IMR-90 (cell line): ENCODE measurements at regions not wholly inside any gene's neighbourhood (a gene's known extent, or its start where the extent isn't known, plus 50 kb on each side); places are given as distances from the start of the nearest gene placed in this dataset.
A peak's percentile ranks its signal among the peaks of the same experiment; 100 is the strongest.

Source experiments
- ATAC-seq: fragments of 200-7000 bp; cut with Tn5 transposase; 2 replicates; pipeline ENCODE4 v1.9.1; 2020; ENCODE audit warnings: low read depth, mild to moderate bottlenecking, moderate library complexity
- BruUV-seq: library from RNA; stranded (reverse); fragments of 400-500 nt; replicated peaks from 2 replicates; lab custom pipeline; 2021; lab: Mats Ljungman, UMichigan
- CTCF ChIA-PET: fragments of 300-600 bp; formaldehyde crosslinking; extraction: SDS; loops from one replicate; lab custom pipeline; 2021; ENCODE audit warnings: antibody characterized with exemption; lab: Yijun Ruan, JAX
- POLR2A ChIA-PET: fragments of 300-600 bp; sonication (Branson Sonifier 250); formaldehyde crosslinking; loops from one replicate; lab custom pipeline; 2022; ENCODE audit warnings: antibody characterized with exemption; ENCODE audit not compliant: unreplicated experiment; lab: Charles Lee
- DNase-seq: peaks from one replicate; pipeline ENCODE4 v3.0.0; 2013
- H2AFZ ChIP-seq: replicated peaks from 2 replicates; pipeline ENCODE3; 2013; ENCODE audit warnings: low read length, mild to moderate bottlenecking; ENCODE audit not compliant: poor library complexity
- H2AK5ac ChIP-seq: 2 replicates; pipeline ENCODE4 v1.6.1; 2013; ENCODE audit warnings: low read depth, low read length, inconsistent platforms
- H2AK9ac ChIP-seq: replicated peaks from 2 replicates; pipeline ENCODE3; 2013; ENCODE audit warnings: mild to moderate bottlenecking, low read depth, low read length, moderate library complexity; ENCODE audit not compliant: poor library complexity
- H2BK120ac ChIP-seq: 2 replicates; pipeline ENCODE4 v1.6.1; 2013; ENCODE audit warnings: low read depth, low read length, inconsistent platforms
- H2BK15ac ChIP-seq: 3 replicates; pipeline ENCODE4 v1.6.1; 2013; ENCODE audit warnings: low read depth, low read length, inconsistent platforms
- H2BK20ac ChIP-seq: 2 replicates; pipeline ENCODE4 v1.6.1; 2013; ENCODE audit warnings: low read depth, mild to moderate bottlenecking, inconsistent platforms, low read length, moderate library complexity
- H2BK5ac ChIP-seq: 2 replicates; pipeline ENCODE4 v1.6.1; 2013; ENCODE audit warnings: mild to moderate bottlenecking, low read depth, low read length, inconsistent platforms; ENCODE audit not compliant: poor library complexity, severe bottlenecking
- H3K14ac ChIP-seq: replicated peaks from 2 replicates; pipeline ENCODE4 v1.6.1; 2013; ENCODE audit warnings: low read depth, low read length, inconsistent platforms
- H3K18ac ChIP-seq: 2 replicates; pipeline ENCODE4 v1.6.1; 2013; ENCODE audit warnings: low read depth, low read length, control low read depth
- H3K23ac ChIP-seq: 2 replicates; pipeline ENCODE4 v1.6.1; 2013; ENCODE audit warnings: low read depth, low read length, inconsistent platforms
- H3K27ac ChIP-seq: 2 replicates; pipeline ENCODE4 v1.5.1; 2013; ENCODE audit warnings: mild to moderate bottlenecking, control low read depth, low read length; ENCODE audit not compliant: insufficient read depth
- H3K27me3 ChIP-seq: 2 replicates; pipeline ENCODE4 v1.6.1; 2013; ENCODE audit warnings: low read length; ENCODE audit not compliant: control insufficient read depth, insufficient read depth
- H3K36me3 ChIP-seq: 2 replicates; pipeline ENCODE4 v1.6.1; 2013; ENCODE audit warnings: low read length, mixed read lengths; ENCODE audit not compliant: control insufficient read depth, insufficient read depth
- H3K4ac ChIP-seq: 2 replicates; pipeline ENCODE4 v1.6.1; 2013; ENCODE audit warnings: low read depth, low read length, inconsistent platforms
- H3K4me1 ChIP-seq: 2 replicates; pipeline ENCODE4 v1.6.1; 2013; ENCODE audit warnings: low read length, mixed read lengths; ENCODE audit not compliant: control insufficient read depth, insufficient read depth
- H3K4me2 ChIP-seq: 2 replicates; pipeline ENCODE4 v1.6.1; 2013; ENCODE audit warnings: low read depth, mild to moderate bottlenecking, control low read depth, low read length, moderate library complexity
- H3K4me3 ChIP-seq: 2 replicates; pipeline ENCODE4 v1.5.1; 2013; ENCODE audit warnings: low read depth, mild to moderate bottlenecking, control low read depth, low read length, moderate library complexity; ENCODE audit not compliant: insufficient read depth
- H3K56ac ChIP-seq: 2 replicates; pipeline ENCODE4 v1.6.1; 2013; ENCODE audit warnings: low read length, inconsistent platforms; ENCODE audit not compliant: insufficient read depth; ENCODE audit errors: extremely low read depth
- H3K79me1 ChIP-seq, 2 experiments: 2 replicates each; pipeline ENCODE4 v1.6.1; 2013; ENCODE audit warnings: low read length in 2 of 2, inconsistent platforms in 1 of 2, low read depth in 1 of 2
- H3K9ac ChIP-seq: 2 replicates; pipeline ENCODE4 v1.6.1; 2013; ENCODE audit warnings: low read depth, low read length, control low read depth
- H3K9me1 ChIP-seq: 2 replicates; pipeline ENCODE4 v1.6.1; 2013; ENCODE audit warnings: low read length, inconsistent platforms; ENCODE audit not compliant: insufficient read depth
- H3K9me3 ChIP-seq: 2 replicates; pipeline ENCODE4 v1.6.1; 2013; ENCODE audit warnings: low read length; ENCODE audit not compliant: control insufficient read depth, insufficient read depth
- H4K20me1 ChIP-seq: 2 replicates; pipeline ENCODE4 v1.6.1; 2013; ENCODE audit warnings: low read length, inconsistent platforms; ENCODE audit not compliant: insufficient read depth
- H4K5ac ChIP-seq: 2 replicates; pipeline ENCODE4 v1.6.1; 2013; ENCODE audit warnings: mild to moderate bottlenecking, low read depth, low read length, control low read depth
- H4K8ac ChIP-seq, 2 experiments: 2 replicates each; pipeline ENCODE4 v1.6.1; 2013; ENCODE audit warnings: low read depth in 2 of 2, low read length in 2 of 2, control low read depth in 1 of 2, inconsistent platforms in 1 of 2
- H4K91ac ChIP-seq: 2 replicates; pipeline ENCODE4 v1.6.1; 2013; ENCODE audit warnings: low read depth, low read length, inconsistent platforms; ENCODE audit not compliant: insufficient read depth
- ELK1 ChIP-seq: fragments of 150-350 bp; IDR thresholded peaks from 2 replicates; pipeline ENCODE4 v1.6.1; 2016; ENCODE audit warnings: low read depth, mild to moderate bottlenecking, low read length, moderate library complexity, borderline replicate concordance
- FOS ChIP-seq: fragments of 150-350 bp; IDR thresholded peaks from 2 replicates; pipeline ENCODE4 v1.6.1; 2016; ENCODE audit warnings: low read depth, low read length
- MAFK ChIP-seq: IDR thresholded peaks from 2 replicates; pipeline ENCODE4 v1.6.1; 2012; ENCODE audit warnings: low read depth, low read length, improper control_type of control experiment
- MAZ ChIP-seq: IDR thresholded peaks from 2 replicates; pipeline ENCODE4 v1.6.1; 2012; ENCODE audit warnings: low read depth, mild to moderate bottlenecking, low read length, improper control_type of control experiment, moderate library complexity, borderline replicate concordance
- MXI1 ChIP-seq: IDR thresholded peaks from 2 replicates; pipeline ENCODE4 v1.6.1; 2012; ENCODE audit warnings: low read depth, mild to moderate bottlenecking, low read length, moderate library complexity, borderline replicate concordance
- NFE2L2 ChIP-seq: fragments of 150-350 bp; IDR thresholded peaks from 2 replicates; pipeline ENCODE4 v1.6.1; 2016; ENCODE audit warnings: low read depth, mild to moderate bottlenecking, low read length
- POLR2A ChIP-seq: IDR thresholded peaks from 2 replicates; pipeline ENCODE4 v1.6.1; 2012; ENCODE audit warnings: mild to moderate bottlenecking, low read depth, low read length
- RAD21 ChIP-seq: IDR thresholded peaks from 2 replicates; pipeline ENCODE4 v1.6.1; 2012; ENCODE audit warnings: low read length, improper control_type of control experiment
- RCOR1 ChIP-seq: IDR thresholded peaks from 2 replicates; pipeline ENCODE4 v1.6.1; 2012; ENCODE audit warnings: mild to moderate bottlenecking, low read length, improper control_type of control experiment; ENCODE audit not compliant: insufficient replicate concordance
- RFX5 ChIP-seq: IDR thresholded peaks from 2 replicates; pipeline ENCODE4 v1.8.0; 2012; ENCODE audit warnings: low read depth, mild to moderate bottlenecking, low read length, moderate library complexity
- USF2 ChIP-seq: fragments of 150-350 bp; IDR thresholded peaks from 2 replicates; pipeline ENCODE4 v1.6.1; 2017; ENCODE audit warnings: mild to moderate bottlenecking, antibody characterized with exemption, low read length, low read depth
- WGBS, 2 experiments: methylation state at CpG; one replicate each; pipeline versions ENCODE4 v1.1.5 to v1.1.7; 2013; ENCODE audit warnings: missing lambda C conversion rate in 2 of 2; ENCODE audit not compliant: insufficient read length in 1 of 2; ENCODE audit errors: extremely low coverage in 2 of 2; 5-methylcytosine and 5-hydroxymethylcytosine counted together
- dilution Hi-C: fragments of 300-500 bp; cut with HindIII; formaldehyde crosslinking; loops from one replicate; pipeline ENCODE4 v1.14.3; 2018; ENCODE audit warnings: low sequenced_read_pairs; ENCODE audit not compliant: unreplicated experiment
- in situ Hi-C: fragments of 300-500 bp; cut with MboI; formaldehyde crosslinking; loops from 3 replicates; pipeline ENCODE4 v1.14.3; 2019; ENCODE audit warnings: low sequenced_read_pairs, inconsistent platforms, mixed read lengths
- intact Hi-C: fragments of 100-400 bp; cut with micrococcal nuclease; formaldehyde crosslinking; loops from 2 replicates; pipeline ENCODE4 v1.10.0; 2022
- TF ChIP-seq, protein P1 (sequence below): conservative IDR thresholded peaks from 2 replicates; pipeline ENCODE4 v1.5.1; 2012; ENCODE audit warnings: mild to moderate bottlenecking, low read depth, low read length, improper control_type of control experiment

GRCh38 chr2:8630676-8631464 lies 51.0 kb upstream of the ID2 start (continued):
- TF ChIP-seq RFX5: no peak

- H4K8ac ChIP-seq: no peak overlapping the region; a peak in 1 of 4 replicates
- ATAC-seq: no peak
- peak overlapping the region; percentile 9 for H2AK9ac ChIP-seq
- BruUV-seq: no TSS peak
- H3K9me1 ChIP-seq: peaks cover 27% of the 10 kb centered on the region
- H3K79me1 ChIP-seq: peaks cover 0 to 16% of the 10 kb centered on the region in 2 experiments; a peak in 2 of 4 replicates
- H3K14ac ChIP-seq: 0 out of 2 replicates have a peak overlapping the region, but pooled peaks have one; percentile 79
- no peak overlapping the region for H3K18ac ChIP-seq
- H3K36me3 ChIP-seq: no peaks in the 10 kb centered on the region
- H4K91ac ChIP-seq: peak overlapping the region; percentile 98
- H3K4ac ChIP-seq: peak overlapping the region; percentile 99
- no peak overlapping the region for H4K5ac ChIP-seq
- no peaks in the 10 kb centered on the region for H3K9me3 ChIP-seq
- H3K23ac ChIP-seq: no peak overlapping the region
- CTCF ChIA-PET: no interaction called here
- H2AK5ac ChIP-seq: peak overlapping the region; percentile 98
- dilution Hi-C loops: no loop called here
- peak overlapping the region; percentile 97 for H2BK20ac ChIP-seq
- H3K27ac ChIP-seq: no peak overlapping the region
- no peak overlapping the region for H3K4me2 ChIP-seq
- 93% methylated on average over 3 of the region's 10 CpGs; no CpG with 5 or more reads in 1 of the 2 experiments for WGBS, 2 experiments
- no peak overlapping the region for H3K4me3 ChIP-seq
- no peak overlapping the region for H2AFZ ChIP-seq
- DNase-seq: no peak
- in situ Hi-C loops: no loop called here
- no peaks in the 10 kb centered on the region for H3K27me3 ChIP-seq
- POLR2A ChIA-PET: no interaction called here
- no peak overlapping the region for H3K9ac ChIP-seq
- intact Hi-C loops: no loop called here
- no peak overlapping the region for H2BK5ac ChIP-seq
- H3K56ac ChIP-seq: no peak overlapping the region
- H2BK120ac ChIP-seq: peak overlapping the region; percentile 99
- peaks cover 29% of the 10 kb centered on the region for H3K4me1 ChIP-seq
- H2BK15ac ChIP-seq: peak overlapping the region; percentile 88; the same call in 1 of the 3 replicates
- no peaks in the 10 kb centered on the region for H4K20me1 ChIP-seq
- TF ChIP-seq MXI1 (no peak), MAZ (no peak), POLR2A (no peak), FOS (no peak), RCOR1 (no peak), MAFK (no peak), RFX5 (no peak), NFE2L2 (no peak), ELK1 (no peak), USF2 (no peak), RAD21 (no peak)
- TF ChIP-seq, protein P1, sequence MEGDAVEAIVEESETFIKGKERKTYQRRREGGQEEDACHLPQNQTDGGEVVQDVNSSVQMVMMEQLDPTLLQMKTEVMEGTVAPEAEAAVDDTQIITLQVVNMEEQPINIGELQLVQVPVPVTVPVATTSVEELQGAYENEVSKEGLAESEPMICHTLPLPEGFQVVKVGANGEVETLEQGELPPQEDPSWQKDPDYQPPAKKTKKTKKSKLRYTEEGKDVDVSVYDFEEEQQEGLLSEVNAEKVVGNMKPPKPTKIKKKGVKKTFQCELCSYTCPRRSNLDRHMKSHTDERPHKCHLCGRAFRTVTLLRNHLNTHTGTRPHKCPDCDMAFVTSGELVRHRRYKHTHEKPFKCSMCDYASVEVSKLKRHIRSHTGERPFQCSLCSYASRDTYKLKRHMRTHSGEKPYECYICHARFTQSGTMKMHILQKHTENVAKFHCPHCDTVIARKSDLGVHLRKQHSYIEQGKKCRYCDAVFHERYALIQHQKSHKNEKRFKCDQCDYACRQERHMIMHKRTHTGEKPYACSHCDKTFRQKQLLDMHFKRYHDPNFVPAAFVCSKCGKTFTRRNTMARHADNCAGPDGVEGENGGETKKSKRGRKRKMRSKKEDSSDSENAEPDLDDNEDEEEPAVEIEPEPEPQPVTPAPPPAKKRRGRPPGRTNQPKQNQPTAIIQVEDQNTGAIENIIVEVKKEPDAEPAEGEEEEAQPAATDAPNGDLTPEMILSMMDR: no peak
Observed at GRCh38 chr2:8631465-8632005, 50.3 kb upstream of the ID2 start.
